GM10266 (cell line): ENCODE measurements at regions not wholly inside any gene's neighbourhood (a gene's known extent, or its start where the extent isn't known, plus 50 kb on each side); places are given as distances from the start of the nearest gene placed in this dataset.

Source experiments
- DNase-seq: peaks from one replicate; pipeline ENCODE4 v3.0.0; 2012; ENCODE audit errors: extremely low spot score
- CTCF ChIP-seq: IDR thresholded peaks from 2 replicates; pipeline ENCODE4 v1.5.1; 2012; ENCODE audit warnings: mild to moderate bottlenecking, low read depth; ENCODE audit not compliant: control insufficient read depth, insufficient read depth; ENCODE audit errors: missing control alignments

- TF ChIP-seq CTCF, result no peak
- no peak for DNase-seq
Observed at GRCh38 chr5:6832994-6833393, 119.8 kb downstream of the TENT4A start.

- DNase-seq, result no peak
- no peak for TF ChIP-seq CTCF
Observed at GRCh38 chr5:6833406-6833805, 120.2 kb downstream of the TENT4A start.

GRCh38 chr5:6837095-6837494, 123.9 kb downstream of the TENT4A start:
- no peak for TF ChIP-seq CTCF
- no peak for DNase-seq

GRCh38 chr5:6837519-6838110, 124.4 kb downstream of the TENT4A start:
- peak; percentile 40 for DNase-seq
- peak; percentile 71 for TF ChIP-seq CTCF

- no peak for DNase-seq
- no peak for TF ChIP-seq CTCF
Observed at GRCh38 chr5:6838736-6839135, 125.5 kb downstream of the TENT4A start.

GRCh38 chr5:6840136-6840793, 127.0 kb downstream of the TENT4A start:
- TF ChIP-seq CTCF, result no peak

GRCh38 chr5:6843335-6843734, 130.1 kb downstream of the TENT4A start:
- TF ChIP-seq CTCF, result no peak
- no peak for DNase-seq

More at GRCh38 chr5:6840136-6840793, 127.0 kb downstream of the TENT4A start:
- DNase-seq, result no peak
